GM19023 (cell line): ENCODE measurements at regions not wholly inside any gene's neighbourhood (a gene's known extent, or its start where the extent isn't known, plus 50 kb on each side); places are given as distances from the start of the nearest gene placed in this dataset.
A peak's percentile ranks its signal among the peaks of the same experiment; 100 is the strongest.
"Not testable (repeated sequence)": the region's sequence is repeated elsewhere in the genome, so short reads cannot be mapped to it uniquely, and the experiment has no call there.

Experiments used
- ATAC-seq: cut with Tn5 transposase; IDR thresholded peaks from one replicate; pipeline ENCODE4 v1.9.1; 2021; ENCODE audit warnings: mild to moderate bottlenecking, moderate library complexity; ENCODE audit not compliant: unreplicated experiment

DNA sequence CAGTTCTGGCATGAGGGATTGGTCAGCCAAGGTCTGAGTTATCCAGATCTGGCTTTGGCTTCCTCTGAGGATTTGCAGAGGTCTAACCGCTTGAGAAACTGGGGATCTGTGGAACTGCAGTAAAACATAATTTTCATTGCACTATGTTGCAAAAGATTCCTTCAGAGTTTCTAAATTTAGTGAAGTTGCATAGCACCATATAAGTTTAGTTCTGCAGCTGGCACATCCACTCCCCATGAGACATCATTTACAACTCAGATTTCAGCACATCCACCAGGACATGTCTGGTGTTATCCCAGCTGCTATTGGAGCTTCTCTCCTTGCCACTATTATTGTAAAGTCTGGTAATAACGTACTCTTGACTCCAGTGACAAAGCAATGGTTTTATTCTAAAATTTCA lies 181.5 kb downstream of the CWF19L2 start:
- ATAC-seq, result no peak

DNA sequence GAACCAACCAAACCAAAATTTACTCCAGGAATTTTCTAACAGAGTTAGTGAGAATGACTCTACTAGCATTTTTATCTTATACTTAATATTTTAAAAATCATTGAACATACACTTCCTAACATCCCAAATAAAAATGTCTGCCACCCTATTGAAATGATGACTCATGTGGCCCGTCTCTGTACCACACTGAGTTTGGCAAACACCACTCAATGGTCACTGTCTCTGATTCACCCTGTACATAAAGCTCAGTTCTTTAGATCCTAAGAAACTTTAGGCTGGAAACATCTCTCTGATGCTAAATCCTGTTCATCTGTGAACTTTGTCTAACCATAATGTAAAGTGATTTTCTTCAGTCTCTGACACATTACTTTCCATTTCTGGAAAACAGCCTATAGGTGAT lies 182.0 kb downstream of the CWF19L2 start:
- ATAC-seq, result no peak

DNA sequence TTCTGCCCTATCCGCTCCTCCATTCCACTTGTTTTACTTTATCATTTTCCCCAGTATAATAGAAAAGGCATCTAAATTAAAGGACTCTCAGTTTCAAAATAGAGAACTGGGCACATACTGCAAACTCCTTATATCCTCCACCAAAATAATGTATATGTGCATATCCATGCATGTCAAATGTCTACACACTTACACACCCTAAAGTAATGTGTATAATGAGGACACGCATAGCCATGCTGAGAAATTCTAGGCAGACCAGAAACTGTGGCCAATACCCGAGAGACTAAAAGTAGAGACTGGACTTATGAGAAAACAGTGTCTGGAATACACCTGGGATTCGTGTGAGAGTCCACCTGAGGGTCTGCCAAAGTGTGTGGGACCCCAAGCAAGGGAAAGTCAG lies 183.5 kb downstream of the CWF19L2 start:
- ATAC-seq, result no peak

DNA sequence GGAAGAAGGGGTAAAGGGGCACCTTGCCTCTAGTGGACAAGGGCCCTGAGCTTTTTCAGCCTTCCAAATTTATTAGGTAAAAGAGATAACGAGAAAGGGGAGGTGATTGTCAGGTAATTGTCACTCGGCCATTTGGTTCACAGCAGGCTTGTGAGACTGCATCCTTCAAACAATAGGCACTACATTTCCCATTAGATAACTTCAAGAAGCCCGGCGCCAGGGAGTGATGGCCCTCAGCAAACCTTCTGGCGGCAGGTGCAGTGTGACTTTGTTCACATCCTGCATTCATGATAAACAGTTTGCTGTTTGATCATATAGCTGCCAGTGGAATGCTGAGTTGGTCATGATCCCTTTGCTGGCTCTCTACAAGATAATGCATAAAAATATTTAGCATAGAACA lies 185.1 kb downstream of the CWF19L2 start:
- no peak for ATAC-seq

DNA sequence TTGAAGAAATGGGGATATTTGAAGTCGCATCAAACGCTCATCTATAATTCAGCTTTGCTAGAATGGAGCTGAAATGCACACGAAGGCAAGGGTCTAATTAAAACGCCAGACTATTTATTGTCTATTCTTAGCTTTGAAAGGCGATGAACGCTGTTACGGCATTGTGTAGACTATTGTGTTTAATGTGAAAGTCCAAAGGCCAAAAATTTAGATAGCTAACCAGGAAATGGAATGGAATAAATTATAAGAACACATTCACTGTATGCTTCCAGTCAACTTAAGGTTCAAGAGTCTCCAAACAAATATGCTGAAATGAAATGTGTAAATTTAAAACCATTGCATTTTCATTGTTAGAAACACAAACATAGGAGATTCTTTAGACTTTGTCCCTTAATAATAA lies 186.2 kb downstream of the CWF19L2 start:
- ATAC-seq, result no peak

DNA sequence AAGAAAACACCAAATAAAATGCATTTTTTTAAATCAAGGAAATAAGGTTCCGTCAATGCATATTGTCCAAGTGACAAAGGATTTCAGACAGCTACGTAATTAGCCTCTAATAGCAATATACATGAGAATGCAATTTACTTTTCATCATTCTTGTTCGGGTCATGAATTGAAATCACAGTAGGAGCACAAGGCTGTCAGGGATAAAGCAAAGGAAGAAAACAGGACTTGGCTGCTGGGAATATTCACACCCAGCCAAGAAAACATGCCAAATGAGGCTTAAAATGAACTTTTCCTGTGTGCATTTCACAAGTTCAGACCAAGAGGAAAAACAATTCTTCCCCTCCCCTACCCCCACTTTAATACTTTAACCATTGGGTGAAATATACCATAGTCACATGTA lies 188.6 kb downstream of the CWF19L2 start:
- no peak for ATAC-seq

DNA sequence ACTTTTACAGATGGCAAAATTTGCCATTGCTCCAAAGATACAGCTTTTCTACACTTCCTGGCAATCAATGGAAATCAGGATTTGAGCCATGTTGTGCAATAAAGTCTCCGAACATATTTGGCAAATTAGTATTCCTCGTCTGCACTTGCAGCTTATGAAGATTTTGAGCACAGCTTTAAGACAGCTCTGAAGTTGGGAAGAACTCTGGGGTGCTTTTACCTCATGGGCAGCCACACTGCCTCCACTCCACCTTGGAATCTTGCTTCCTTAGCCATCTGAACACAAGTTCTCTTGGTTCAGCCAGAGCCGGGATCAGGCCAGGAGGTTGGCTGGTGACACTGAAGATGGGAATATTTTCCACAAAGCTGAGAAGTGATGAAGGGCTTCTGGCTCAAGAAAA lies 191.2 kb downstream of the CWF19L2 start:
- ATAC-seq, result no peak

DNA sequence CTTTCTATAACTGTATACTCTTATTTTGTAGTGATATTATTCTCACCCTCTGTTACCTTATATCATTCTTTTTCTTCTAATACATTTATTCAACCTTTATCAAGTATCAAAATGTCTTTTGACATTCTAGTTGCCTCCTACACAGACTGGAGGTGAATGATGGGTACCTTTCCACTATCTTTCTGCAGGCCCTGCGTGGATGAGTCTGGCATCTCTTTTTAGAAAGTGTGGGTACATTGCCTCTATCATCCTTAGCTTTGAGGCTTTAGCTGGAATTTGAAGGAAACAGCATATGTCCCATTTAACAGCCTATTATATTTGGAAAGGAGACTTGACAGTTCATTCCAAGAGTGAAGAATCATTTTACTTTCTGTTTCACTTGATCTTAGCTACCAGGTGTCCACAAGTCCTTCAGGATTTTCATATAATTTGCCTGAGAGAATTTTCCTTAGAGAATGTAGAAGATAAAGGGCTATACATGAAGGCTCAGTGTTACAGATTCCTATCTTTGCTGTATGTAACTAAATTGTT lies 192.0 kb downstream of the CWF19L2 start:
- no peak for ATAC-seq

DNA sequence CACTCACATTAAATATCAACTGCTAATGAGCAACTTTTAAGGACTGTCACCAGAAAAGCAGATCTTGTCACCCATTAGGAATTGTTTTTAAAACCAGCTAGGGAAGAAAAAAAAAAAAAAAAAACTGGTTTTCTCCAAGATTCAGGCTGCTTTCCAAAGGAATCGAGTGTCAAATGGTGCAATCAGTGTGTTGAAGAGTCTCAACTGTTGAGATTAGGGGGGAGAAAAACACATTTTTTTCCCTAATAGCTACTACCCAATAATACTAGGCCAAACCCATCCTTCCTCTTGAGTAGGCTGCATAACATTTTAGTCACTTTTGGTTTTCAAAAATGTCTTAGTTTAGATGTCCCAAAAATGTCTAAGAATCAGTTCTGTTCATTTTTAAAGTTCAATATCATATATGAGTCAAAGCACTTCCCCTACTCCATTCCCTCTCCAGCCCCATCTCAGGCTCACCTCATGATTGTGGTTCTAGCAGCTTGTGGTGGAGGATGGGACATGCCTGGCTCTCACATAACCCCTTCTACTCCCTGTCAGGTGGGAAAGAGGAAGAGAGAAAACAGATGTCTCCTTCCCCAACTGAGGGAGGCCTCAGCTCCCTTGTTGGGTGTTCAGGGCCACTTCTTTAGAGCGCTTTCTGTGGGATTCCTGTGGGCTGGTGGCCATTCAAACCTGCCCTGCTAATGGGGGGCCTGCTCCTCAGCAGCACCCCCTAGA lies 193.6 kb downstream of the CWF19L2 start:
- ATAC-seq, result peak; percentile 50

DNA sequence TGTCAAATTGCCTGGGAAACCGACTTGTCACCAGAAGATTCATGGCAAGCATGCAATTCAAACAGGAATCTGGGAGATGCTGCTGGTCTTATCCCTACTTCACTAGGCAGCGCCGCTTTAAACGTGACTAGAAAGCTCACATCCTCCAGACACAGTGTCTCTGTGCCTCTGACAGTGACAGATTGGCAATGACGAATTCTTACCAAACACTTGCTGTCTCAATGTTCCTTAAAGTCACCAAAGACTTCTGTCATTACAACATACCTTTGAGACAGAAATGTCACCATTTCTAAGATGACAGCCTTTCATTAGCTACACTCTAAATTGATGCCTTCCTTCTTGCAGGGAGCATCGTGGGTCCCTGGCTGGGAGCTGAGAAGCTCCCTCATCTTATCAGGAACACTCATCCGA lies 197.8 kb downstream of the CWF19L2 start:
- ATAC-seq, result no peak

DNA sequence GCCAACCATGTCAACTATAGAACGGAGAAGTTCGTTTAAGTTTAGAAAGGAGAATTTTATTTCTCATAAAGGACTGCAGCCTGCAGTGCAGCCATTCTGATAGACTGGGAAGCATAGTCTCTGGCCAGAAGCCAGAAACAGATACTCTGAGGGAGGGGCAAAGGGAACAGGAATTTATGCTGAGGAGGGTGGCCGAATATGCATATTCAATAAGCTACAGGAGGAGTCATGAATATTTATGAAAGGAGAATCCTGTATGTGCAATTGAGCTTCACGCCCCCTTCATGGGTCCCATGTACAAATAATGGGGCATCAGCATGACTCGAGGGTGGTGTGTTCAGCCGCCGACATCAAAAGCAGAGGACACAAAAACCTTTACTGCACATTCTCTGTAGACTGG lies 199.9 kb downstream of the CWF19L2 start:
- ATAC-seq, result no peak

DNA sequence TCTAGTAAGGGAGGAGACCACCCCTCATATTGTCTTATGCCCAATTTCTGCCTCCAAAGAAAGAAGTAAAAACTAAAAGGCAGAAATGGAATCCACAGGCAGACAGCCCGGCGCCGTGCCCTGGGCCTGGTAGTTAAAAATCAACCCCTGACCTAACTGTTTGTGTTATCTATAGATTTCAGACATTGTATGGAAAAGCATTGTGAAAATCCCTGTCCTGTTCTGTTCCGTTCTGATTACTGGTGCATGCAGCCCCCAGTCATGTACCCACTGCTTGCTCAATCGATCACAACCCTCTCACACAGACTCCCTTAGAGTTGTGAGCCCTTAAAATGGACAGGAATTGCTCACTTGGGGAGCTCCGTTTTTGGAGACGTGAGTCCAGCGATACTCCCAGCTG lies 204.0 kb downstream of the CWF19L2 start:
- ATAC-seq, result not testable (repeated sequence)

DNA sequence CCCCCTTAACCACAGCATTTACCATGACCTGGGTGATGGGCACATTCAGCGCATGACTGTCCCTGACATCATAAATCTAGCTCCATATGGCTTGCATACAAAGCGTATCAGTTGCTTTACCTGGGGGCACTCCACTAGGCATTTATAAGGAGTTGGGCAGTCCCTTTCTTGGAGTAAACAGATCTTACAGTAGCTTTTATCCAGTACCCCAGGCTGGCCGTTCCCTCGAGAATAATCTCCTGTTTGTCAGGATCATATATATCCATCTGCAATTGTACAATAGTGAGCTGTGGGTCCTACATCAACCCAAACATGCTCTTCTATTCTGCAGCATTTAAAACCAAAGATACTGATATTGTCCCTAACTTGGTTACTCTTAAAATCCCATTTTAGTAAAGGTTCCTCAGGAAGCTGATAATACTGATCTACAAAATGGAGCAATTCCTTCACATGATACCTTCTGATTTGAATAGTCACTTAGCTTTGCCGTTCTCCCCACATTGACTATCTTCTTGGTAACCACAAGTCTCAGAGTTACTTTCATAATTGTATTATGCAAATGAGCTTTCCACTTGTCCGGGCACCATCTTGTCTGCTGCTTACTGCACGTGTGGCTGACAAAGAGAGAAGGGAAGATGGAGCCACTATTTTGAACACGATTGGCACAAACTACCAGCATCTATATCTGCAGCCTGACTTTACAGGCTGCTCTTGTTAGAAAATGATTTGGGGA lies 205.0 kb downstream of the CWF19L2 start:
- ATAC-seq, result peak; percentile 55

DNA sequence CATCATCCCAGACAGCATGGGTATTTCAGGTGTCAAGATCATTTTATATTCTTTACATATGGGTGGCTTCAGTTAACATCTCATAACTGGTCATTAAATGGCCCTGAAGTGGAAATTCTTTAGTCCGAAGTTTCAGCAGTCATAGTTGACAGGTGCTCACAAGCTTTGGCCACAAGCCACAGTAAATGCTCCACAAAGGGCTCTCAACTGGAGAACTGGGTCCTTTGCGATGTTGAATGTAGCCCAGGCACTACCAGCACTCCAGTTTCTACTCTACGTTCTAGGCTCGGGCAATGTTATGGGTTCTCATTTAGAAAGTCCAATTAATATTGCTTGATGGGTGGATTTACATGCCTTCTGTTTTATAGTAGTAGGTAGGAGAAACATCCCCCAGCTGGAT lies 206.3 kb downstream of the CWF19L2 start:
- ATAC-seq, result no peak

DNA sequence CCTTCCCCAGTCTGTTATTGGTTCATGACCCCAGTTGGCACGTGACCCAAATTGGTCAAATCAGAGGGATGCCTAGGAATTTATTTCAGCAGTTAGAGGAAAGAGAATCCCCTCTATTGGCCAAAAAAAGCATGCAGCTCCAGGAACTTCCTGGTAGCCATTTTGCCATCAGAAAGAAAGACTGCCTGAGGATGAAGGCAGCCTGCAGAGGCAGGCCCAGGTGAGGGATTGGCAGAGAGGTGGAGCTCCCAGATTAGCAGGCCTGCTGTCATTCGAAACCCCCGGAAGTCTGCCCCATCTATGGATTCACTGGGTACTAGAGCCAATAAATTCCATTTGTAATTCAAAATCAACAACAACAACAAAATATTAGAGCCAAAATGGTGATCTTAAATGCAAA lies 207.6 kb downstream of the CWF19L2 start:
- no peak for ATAC-seq

DNA sequence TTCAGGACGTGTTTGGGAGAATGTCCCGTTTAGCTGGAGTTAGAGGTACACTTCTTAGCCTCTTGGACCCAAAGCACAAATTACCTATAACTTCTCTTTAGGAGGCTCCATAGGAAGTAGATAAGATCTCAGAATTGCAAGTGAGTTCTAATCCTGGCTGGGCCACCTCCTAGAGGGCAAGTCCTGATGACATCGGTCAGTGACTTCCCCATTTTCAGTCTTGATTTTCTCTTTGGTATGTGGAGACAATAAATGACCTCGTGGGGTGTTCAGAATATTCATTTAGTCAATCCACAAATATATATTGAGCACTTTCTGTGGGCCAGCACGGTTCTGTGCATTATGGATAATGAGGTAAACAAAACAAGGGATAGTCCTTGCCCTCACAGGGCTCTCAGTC lies 208.6 kb downstream of the CWF19L2 start:
- no peak for ATAC-seq

DNA sequence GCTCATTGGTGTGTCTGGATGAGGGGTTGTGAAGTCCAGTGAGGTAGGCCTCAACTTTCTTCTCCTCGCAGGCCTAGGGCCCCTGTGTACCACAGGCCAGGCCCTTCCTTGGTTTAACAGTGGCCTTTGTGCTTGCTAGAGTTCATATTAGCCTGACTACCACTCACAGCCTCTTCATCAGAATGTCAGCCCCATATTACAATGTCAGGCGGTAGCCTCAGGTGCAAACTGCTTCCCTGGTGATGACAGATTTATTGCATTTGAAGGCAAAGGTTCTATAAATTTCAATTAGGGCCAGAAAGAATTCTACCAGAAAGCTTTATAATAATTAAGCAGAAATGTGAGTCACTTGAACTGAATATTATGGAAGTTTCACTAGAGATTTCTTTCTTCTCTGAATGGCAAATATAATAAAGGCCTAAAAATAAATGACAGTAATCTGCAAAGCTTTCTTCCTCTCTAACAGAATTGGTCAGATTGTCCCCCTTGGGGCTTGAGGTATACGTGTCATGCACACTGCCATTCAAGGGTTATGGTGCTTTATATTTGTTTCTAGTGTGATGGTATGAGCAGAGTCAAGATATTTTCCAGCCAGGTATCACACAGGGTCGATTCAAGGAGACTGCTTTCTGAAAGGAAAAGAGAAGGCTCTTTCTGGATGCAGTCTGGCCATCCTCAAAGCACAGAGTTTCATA lies 210.3 kb downstream of the CWF19L2 start:
- no peak for ATAC-seq

DNA sequence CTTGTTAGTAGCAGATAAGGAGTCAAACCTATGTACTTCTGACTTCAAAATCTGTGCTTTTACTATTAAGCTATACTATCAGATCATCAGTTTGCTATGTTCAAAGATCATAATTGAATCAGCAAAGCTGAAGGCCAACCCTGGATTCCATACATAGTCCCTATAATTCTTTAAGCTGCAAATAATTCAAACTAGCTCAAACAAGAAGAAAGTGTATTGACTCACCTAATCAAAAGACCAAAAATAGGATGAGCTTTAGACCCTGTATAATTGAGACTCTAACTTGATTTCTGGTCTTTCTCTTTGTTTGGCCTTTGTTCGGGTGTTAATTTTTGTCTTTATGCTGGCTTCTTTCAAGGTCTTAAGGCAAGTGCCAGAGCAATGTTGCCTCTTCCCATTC lies 213.7 kb downstream of the CWF19L2 start:
- no peak for ATAC-seq

DNA sequence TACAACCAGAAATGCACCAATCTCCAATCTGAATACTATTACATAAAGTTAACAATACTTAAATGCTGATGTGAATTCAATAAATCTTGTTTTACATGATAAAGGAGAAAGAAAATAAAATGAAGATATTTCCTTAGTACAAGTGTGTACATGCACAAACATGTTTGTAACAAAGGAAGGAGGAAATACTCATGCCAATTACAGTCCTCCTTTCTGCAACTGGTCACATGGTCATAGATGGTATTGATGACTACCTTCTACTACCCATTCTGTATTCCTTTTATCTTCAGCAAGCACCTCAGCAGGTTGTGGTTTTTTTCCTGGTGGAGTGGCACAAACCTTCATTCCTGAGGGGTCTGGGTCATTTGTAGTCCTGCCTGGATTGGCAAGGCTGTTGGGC lies 214.2 kb upstream of the GUCY1A2 start:
- ATAC-seq, result no peak

DNA sequence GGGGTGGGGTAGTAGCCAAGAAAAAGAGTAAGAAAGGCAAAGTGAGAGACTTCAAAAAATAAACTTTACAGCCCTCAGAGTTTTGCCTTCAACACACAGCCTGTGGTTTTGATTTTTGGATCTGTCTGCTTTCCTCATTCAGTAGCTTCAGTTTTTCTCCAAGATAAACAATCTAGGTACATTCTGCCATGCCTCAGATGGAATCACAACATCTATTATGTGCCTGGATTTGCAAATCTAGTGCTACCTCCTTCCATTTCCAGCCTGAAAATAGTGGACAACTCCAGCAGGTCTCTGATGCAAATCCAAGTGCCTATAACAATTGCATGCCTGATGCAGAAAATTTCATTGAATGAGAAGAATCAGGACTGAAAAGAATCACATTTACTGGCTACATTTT lies 206.6 kb upstream of the GUCY1A2 start:
- no peak for ATAC-seq

DNA sequence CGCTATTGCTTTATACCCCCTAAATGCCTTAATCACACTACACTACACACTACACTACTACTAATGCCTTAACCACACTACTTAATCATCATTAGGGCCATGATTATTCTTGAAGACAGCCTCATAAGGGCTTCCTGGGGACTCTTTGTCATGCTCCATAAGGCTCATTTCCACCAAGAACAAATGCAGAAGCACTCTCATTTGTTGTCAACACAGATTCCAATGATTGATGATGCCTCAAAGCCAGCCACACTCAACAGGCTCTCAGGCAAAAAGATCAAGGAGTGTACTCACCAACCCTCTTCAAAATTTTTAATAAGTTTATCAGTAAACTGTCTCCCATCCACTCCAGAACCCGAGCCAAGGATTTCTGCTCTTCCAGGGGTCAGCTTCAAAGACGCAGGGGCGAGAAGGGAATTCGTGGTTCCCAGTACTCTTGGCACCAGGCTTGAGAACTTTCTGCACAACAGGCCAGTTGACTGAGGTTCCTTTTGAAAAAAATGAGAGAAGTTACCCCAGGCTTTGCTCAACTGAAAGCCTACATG lies 204.7 kb upstream of the GUCY1A2 start:
- no peak for ATAC-seq

DNA sequence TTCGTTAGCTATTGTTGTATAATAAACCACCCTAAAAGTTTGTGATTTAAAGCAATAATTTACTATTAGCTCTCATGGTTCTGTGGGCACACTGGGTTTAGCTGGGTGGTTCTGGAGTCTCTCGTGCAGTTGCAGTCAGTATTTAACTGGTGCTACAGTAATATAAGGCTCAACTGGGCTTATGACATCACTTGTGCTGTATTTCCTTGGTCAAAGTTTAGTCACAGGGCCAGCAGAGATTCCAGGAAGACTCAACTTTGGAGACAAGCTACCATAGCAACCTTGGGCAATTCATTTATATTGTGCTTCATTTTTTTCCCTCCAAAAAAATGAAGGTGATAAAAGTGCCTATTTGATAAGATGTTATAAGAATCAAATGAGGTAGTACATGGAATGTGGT lies 204.2 kb upstream of the GUCY1A2 start:
- no peak for ATAC-seq
